ENCODE measurements at regions not wholly inside any gene's neighbourhood (a gene's known extent, or its start where the extent isn't known, plus 50 kb on each side); places are given as distances from the start of the nearest gene placed in this dataset.

DNA sequence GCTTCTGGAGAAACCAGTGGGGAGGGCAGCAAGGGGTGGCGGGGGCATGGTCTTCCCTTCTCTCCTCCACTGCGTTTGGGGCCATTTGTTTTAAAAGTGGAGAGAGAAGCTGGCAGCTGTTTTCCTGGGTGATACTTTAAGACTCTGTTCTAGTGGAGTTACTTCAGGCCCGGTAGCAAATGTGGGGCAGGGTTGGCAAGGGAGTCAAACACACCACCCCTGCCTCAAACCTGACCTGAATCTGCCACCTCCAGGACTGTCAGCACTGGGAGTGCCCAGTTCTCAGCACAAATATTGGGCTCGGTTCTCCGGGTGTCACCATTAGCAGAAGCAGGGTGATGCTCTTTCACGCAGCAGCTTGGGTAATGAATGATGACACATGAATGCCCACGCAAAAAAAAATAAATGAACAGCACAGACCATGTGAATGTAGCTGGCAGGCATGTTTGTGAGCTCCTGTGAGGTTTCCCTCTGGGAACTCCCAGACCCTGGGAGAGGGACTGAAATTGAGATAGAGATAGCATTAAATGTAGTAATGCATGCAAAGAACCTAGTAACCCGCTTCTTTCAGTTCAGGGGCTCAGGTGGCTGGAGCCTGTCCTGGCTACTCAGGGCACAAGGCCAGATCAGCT is 424.0 kb downstream of the MCTP2 start:
- H3K27ac ChIP-seq (ENCODE audit: low read depth, low read length), result no peak overlapping the region
- no peaks in the 10 kb centered on the region for H3K36me3 ChIP-seq (ENCODE audit: insufficient read depth, low read length)
- H3K4me3 ChIP-seq (ENCODE audit: low read depth in 1 of 2, low read length in 2 of 2), result no peak overlapping the region
- no peaks in the 10 kb centered on the region for H3K27me3 ChIP-seq (ENCODE audit: control insufficient read depth in 1 of 2, insufficient read depth in 2 of 2, low read length in 2 of 2)
- no peaks in the 10 kb centered on the region for H3K9me3 ChIP-seq (ENCODE audit: low read length)
- H3K9ac ChIP-seq (ENCODE audit: low read length), result no peak overlapping the region
- H3K4me1 ChIP-seq (ENCODE audit: insufficient read depth, low read length), result no peaks in the 10 kb centered on the region

DNA sequence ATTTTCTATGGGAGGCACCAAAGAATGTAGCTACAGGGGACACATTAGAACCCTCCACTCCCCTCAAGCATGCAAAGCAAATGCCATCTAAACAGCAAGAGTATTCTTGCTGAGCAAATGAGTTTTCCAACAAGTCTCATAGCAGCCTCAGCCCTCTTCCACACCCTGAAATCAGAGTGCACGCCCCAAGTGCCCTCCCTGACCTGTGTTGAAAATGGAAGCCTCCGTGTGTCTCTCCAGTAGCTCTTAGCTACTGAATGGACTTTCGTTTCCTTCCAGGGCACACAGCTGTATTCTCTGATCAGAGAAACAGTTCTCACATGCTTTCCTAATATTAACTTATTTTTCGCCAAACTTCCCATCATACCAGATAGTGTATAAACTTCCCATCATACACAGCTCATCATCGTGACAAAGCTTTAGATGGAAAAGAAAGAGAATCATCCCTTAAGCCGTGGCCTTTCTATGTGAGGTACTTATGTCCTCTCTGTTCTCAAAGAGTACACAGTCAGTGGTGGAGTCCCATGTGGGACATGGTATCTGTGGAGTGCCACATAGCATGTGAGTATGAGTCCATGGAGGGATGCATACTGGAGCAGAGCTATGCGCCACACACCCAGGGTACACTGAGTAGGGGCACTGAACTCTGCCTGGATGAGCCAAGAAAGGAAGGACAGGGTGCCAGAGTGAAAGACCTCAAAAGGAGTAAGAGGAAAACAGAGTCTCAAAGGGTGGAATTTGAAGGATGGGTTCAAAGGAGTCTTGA is 434.5 kb downstream of the MCTP2 start:
- Histone ChIP-seq H3K9ac (ENCODE audit: low read length) (no peak overlapping the region), H3K9me3 (ENCODE audit: low read length) (no peaks in the 10 kb centered on the region), H3K4me3 (ENCODE audit: low read depth in 1 of 2, low read length in 2 of 2) (no peak overlapping the region), H3K36me3 (ENCODE audit: insufficient read depth, low read length) (no peaks in the 10 kb centered on the region), H3K27ac (ENCODE audit: low read depth, low read length) (no peak overlapping the region), H3K27me3 (ENCODE audit: control insufficient read depth in 1 of 2, insufficient read depth in 2 of 2, low read length in 2 of 2) (no peaks in the 10 kb centered on the region), H3K4me1 (ENCODE audit: insufficient read depth, low read length) (peaks cover 4% of the 10 kb centered on the region)

DNA sequence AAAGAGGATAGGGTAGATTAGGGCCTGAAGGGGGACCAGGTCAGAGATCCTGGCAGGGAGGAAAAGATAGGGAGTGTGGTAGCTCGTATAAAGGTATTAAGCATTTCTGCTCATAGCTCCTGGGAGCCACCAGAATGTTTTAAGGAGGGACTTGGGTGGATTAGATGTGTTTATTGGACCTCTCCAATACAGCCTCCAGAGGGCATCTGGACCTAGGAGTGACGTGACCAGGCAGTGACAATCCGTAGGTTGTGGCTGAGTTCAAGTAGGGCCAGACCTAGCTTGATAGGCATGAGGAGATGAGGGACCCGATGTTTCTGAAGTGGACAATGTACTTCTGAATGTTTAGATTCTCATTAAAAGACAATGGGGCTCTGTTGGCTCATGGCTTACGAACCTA is 435.2 kb downstream of the MCTP2 start:
- Histone ChIP-seq H3K4me1 (ENCODE audit: insufficient read depth, low read length) (peaks cover 7% of the 10 kb centered on the region), H3K4me3 (ENCODE audit: low read depth in 1 of 2, low read length in 2 of 2) (no peak overlapping the region), H3K36me3 (ENCODE audit: insufficient read depth, low read length) (no peaks in the 10 kb centered on the region), H3K27me3 (ENCODE audit: control insufficient read depth in 1 of 2, insufficient read depth in 2 of 2, low read length in 2 of 2) (no peaks in the 10 kb centered on the region), H3K9me3 (ENCODE audit: low read length) (no peaks in the 10 kb centered on the region), H3K9ac (ENCODE audit: low read length) (no peak overlapping the region), H3K27ac (ENCODE audit: low read depth, low read length) (no peak overlapping the region)

DNA sequence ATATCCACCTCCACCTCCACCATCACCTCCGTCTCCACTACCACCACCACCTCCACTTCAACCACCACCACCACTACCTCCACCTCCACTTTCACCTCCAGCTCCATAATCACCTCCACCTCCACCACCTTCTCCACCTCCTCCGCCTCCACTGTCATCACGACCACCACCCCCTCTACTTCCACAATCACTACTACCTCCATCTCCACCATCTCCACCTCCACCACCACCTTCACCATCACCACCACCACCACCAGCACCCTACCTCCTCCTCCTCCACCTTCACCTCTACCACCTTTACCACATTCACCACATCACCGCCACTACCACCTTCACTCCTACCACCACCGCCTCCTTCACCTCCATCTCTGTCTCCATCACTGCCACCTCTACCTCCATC is 435.7 kb downstream of the MCTP2 start:
- Histone ChIP-seq H3K36me3 (ENCODE audit: insufficient read depth, low read length) (no peaks in the 10 kb centered on the region), H3K9ac (ENCODE audit: low read length) (no peak overlapping the region), H3K27me3 (ENCODE audit: control insufficient read depth in 1 of 2, insufficient read depth in 2 of 2, low read length in 2 of 2) (no peaks in the 10 kb centered on the region), H3K9me3 (ENCODE audit: low read length) (no peaks in the 10 kb centered on the region), H3K27ac (ENCODE audit: low read depth, low read length) (no peak overlapping the region), H3K4me3 (ENCODE audit: low read depth in 1 of 2, low read length in 2 of 2) (no peak overlapping the region), H3K4me1 (ENCODE audit: insufficient read depth, low read length) (peaks cover 12% of the 10 kb centered on the region)

DNA sequence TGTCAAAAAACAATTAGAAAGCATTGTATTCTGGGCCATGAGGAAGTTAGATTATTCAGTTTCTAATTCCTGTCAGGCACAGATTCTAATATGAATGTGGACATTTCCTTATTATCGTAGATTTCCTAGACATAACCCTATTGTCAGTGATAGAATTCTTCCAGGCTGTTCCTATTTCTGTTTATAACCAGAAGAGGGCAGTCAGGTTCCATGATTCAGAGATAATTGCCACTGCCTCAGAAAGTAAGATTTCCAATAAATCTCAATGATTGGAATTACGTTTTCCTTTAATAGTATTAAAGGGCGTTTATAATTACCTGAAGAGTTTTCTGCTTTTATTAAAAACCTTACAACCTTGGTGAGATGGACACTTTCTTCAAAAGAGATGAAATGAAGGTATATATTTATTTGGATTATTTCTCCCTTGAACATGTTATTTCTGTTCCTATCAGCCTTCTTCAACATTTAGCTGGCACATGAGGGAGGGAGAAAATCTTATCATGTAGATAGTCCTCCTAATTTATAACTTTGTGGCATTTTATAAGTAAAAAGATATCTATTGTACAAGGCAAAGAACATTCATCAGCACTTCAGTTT is 439.2 kb downstream of the MCTP2 start:
- Histone ChIP-seq H3K4me3 (ENCODE audit: low read depth in 1 of 2, low read length in 2 of 2) (no peak overlapping the region), H3K27me3 (ENCODE audit: control insufficient read depth in 1 of 2, insufficient read depth in 2 of 2, low read length in 2 of 2) (no peaks in the 10 kb centered on the region), H3K36me3 (ENCODE audit: insufficient read depth, low read length) (no peaks in the 10 kb centered on the region), H3K4me1 (ENCODE audit: insufficient read depth, low read length) (peaks cover 19% of the 10 kb centered on the region), H3K9me3 (ENCODE audit: low read length) (no peaks in the 10 kb centered on the region), H3K27ac (ENCODE audit: low read depth, low read length) (no peak overlapping the region), H3K9ac (ENCODE audit: low read length) (no peak overlapping the region)

DNA sequence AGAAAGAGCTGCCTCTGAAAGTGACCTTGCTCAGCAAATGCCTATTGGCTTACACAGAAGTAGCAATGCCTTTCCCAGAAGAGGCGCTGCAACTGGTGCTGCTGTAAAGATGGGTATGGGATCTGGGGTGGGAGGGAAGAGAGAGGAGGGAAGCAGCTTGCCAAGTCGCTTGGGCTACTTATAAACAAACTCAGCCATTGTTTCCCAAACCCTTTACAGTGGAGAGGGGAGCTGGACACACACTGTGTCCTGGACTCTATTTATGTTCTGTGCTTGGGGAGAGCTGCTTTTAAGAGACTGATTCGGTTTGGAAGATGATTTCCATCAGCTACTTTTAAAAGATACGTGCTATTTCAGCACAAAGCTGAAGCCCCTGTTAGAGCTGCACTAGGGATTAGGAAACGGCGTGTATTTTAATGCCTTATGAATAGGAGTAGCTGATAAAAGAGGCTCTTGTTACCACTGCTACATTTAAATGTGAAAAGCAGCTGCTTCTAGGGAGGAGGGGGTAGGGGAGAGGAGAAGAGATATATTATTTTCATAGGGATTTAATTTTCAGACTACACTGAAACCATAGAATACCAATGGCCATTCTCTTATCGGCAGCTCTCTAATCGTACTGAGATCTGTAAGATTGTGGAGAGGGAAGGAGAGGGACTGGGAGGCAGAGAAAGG is 440.6 kb downstream of the MCTP2 start:
- peak overlapping the region; percentile 9 to 48 for H3K4me3 ChIP-seq (ENCODE audit: low read depth in 1 of 2, low read length in 2 of 2)
- no peaks in the 10 kb centered on the region for H3K27me3 ChIP-seq (ENCODE audit: control insufficient read depth in 1 of 2, insufficient read depth in 2 of 2, low read length in 2 of 2)
- H3K27ac ChIP-seq (ENCODE audit: low read depth, low read length), result peak overlapping the region; percentile 36
- H3K9ac ChIP-seq (ENCODE audit: low read length), result no peak overlapping the region
- H3K4me1 ChIP-seq (ENCODE audit: insufficient read depth, low read length), result peaks cover 19% of the 10 kb centered on the region
- H3K36me3 ChIP-seq (ENCODE audit: insufficient read depth, low read length), result no peaks in the 10 kb centered on the region
- no peaks in the 10 kb centered on the region for H3K9me3 ChIP-seq (ENCODE audit: low read length)

DNA sequence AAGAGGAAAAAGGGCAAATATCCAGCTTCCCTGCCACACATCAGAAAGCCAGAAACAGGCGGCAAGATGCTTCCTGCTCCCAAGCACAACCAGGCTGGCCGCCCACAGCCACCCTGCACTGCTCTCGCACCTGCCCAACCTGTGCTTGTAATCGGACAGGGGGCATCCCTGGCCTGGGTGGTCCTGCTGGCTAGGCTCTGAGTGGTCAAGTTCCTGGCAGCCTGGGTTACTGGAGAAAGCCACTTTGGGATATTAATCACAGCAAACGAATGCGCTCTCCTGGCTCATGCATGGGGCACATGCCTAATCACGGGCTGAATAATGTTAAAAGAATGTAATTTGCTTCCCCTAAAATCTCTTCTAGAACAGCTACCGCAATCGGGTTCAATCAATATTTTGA is 442.4 kb downstream of the MCTP2 start:
- Histone ChIP-seq H3K4me3 (ENCODE audit: low read depth in 1 of 2, low read length in 2 of 2) (no peak overlapping the region), H3K27ac (ENCODE audit: low read depth, low read length) (no peak overlapping the region), H3K36me3 (ENCODE audit: insufficient read depth, low read length) (no peaks in the 10 kb centered on the region)

DNA sequence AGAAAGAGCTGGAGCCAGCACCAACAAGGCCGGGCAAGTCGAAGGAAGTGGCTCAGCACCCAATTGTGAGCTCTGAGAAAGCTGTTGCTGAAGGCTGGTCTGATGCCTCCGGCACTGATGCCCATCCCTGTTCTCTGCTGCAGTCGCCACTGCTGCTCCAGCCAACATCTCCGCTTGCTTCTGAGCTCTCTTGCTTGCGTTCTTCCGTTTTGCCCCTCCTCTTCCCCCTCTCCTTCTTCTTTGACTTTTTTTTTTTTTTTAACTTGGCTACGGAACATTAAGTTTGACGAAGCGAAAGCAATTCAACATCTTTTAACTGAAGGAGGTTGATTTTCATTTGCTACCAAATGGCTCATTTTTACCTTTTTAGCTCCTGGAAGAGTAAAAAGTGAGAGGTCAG is 442.9 kb downstream of the MCTP2 start:
- Histone ChIP-seq H3K9ac (ENCODE audit: low read length) (no peak overlapping the region), H3K27me3 (ENCODE audit: control insufficient read depth in 1 of 2, insufficient read depth in 2 of 2, low read length in 2 of 2) (no peaks in the 10 kb centered on the region), H3K9me3 (ENCODE audit: low read length) (no peaks in the 10 kb centered on the region), H3K4me3 (ENCODE audit: low read depth in 1 of 2, low read length in 2 of 2) (no peak overlapping the region), H3K36me3 (ENCODE audit: insufficient read depth, low read length) (no peaks in the 10 kb centered on the region), H3K27ac (ENCODE audit: low read depth, low read length) (no peak overlapping the region), H3K4me1 (ENCODE audit: insufficient read depth, low read length) (peaks cover 19% of the 10 kb centered on the region)

More for the DNA sequence above, 442.4 kb downstream of the MCTP2 start:
- no peaks in the 10 kb centered on the region for H3K27me3 ChIP-seq (ENCODE audit: control insufficient read depth in 1 of 2, insufficient read depth in 2 of 2, low read length in 2 of 2)
- H3K4me1 ChIP-seq (ENCODE audit: insufficient read depth, low read length), result peaks cover 19% of the 10 kb centered on the region
- no peak overlapping the region for H3K9ac ChIP-seq (ENCODE audit: low read length)
- no peaks in the 10 kb centered on the region for H3K9me3 ChIP-seq (ENCODE audit: low read length)

DNA sequence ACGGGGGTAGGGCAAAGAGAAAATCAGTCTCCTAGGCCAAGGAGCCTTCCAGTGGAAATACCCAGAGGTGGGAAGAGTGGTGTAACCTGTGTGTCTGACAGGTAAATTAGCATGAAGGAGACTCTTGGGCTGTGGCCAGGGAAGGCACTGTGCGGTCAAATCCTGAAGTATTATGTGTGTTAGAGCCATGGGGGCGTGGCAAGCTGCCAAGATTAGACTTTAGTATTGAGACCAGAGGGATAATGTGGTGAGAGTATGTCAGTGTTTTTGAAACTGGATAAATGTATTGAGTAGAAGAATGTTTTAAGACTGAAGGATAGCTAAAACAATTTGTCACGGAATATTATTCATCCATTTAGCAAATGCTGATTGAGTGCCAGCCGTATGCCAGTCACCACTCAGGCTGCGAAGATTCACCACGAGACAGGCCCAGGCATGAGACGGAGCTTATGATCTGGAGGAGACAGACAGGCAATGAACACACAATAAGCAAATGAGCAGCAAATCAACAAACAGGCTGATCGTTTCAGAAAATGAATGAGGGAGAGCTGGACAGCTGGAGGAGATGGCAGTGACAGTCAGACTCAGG is 445.9 kb downstream of the MCTP2 start:
- no peaks in the 10 kb centered on the region for H3K36me3 ChIP-seq (ENCODE audit: insufficient read depth, low read length)

DNA sequence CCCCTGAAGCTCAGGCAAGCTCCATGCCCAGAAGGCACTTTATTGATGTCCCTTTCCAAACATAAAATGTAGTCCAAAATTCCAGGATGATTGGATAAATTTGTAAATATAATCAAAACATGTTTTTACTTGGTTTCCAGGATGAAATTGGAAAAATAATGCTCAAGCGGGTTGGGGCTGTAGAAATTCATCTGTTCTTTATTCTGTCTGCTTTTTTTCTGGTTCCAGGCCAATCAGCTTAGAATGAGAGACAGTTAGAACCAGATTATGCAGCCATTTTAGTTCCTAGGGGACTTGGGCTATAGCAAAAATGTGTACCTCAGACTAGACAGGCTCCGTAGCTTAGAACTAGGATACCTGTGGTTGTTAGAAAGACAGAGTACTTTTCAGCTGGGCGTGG is 450.8 kb downstream of the MCTP2 start:
- Histone ChIP-seq H3K27me3 (ENCODE audit: control insufficient read depth in 1 of 2, insufficient read depth in 2 of 2, low read length in 2 of 2) (no peaks in the 10 kb centered on the region), H3K9me3 (ENCODE audit: low read length) (no peaks in the 10 kb centered on the region), H3K4me3 (ENCODE audit: low read depth in 1 of 2, low read length in 2 of 2) (no peak overlapping the region), H3K36me3 (ENCODE audit: insufficient read depth, low read length) (no peaks in the 10 kb centered on the region), H3K4me1 (ENCODE audit: insufficient read depth, low read length) (no peaks in the 10 kb centered on the region), H3K27ac (ENCODE audit: low read depth, low read length) (no peak overlapping the region), H3K9ac (ENCODE audit: low read length) (no peak overlapping the region)

More for the DNA sequence above, 445.9 kb downstream of the MCTP2 start:
- no peak overlapping the region for H3K4me3 ChIP-seq (ENCODE audit: low read depth in 1 of 2, low read length in 2 of 2)
- H3K27me3 ChIP-seq (ENCODE audit: control insufficient read depth in 1 of 2, insufficient read depth in 2 of 2, low read length in 2 of 2), result no peaks in the 10 kb centered on the region
- H3K27ac ChIP-seq (ENCODE audit: low read depth, low read length), result no peak overlapping the region
- H3K4me1 ChIP-seq (ENCODE audit: insufficient read depth, low read length), result peaks cover 5% of the 10 kb centered on the region
- H3K9me3 ChIP-seq (ENCODE audit: low read length), result no peaks in the 10 kb centered on the region
- H3K9ac ChIP-seq (ENCODE audit: low read length), result no peak overlapping the region

DNA sequence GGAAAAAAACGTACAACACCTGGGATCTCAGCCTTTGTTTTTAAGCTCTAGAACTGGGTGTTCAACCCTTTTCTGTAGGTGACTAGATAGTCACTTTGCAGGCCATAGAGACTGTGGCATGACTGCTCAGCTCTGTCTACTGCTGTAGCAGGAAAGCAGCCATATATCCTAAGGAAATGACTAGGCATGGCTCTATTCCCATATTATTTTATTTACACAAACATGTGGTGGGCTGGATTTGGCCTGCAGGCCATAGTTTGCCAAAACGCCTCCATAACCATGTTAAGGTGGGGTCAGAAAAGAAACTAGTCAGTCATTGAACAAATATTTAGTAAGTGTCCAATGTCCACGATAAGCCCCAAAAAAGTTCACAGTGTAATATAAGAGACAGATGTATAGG is 452.5 kb downstream of the MCTP2 start:
- H3K4me1 ChIP-seq (ENCODE audit: insufficient read depth, low read length), result no peaks in the 10 kb centered on the region
- no peak overlapping the region for H3K9ac ChIP-seq (ENCODE audit: low read length)
- H3K4me3 ChIP-seq (ENCODE audit: low read depth in 1 of 2, low read length in 2 of 2), result no peak overlapping the region
- no peak overlapping the region for H3K27ac ChIP-seq (ENCODE audit: low read depth, low read length)
- H3K27me3 ChIP-seq (ENCODE audit: control insufficient read depth in 1 of 2, insufficient read depth in 2 of 2, low read length in 2 of 2), result no peaks in the 10 kb centered on the region
- H3K9me3 ChIP-seq (ENCODE audit: low read length), result no peaks in the 10 kb centered on the region
- no peaks in the 10 kb centered on the region for H3K36me3 ChIP-seq (ENCODE audit: insufficient read depth, low read length)

Data from muscle layer of colon (tissue), 2 donors.